Activated CD4-positive, alpha-beta memory T cell treated with anti-CD3 and anti-CD28 coated beads for 36 hours (primary cell): ENCODE measurements at regions not wholly inside any gene's neighbourhood (a gene's known extent, or its start where the extent isn't known, plus 50 kb on each side); places are given as distances from the start of the nearest gene placed in this dataset.

Experiments
- CTCF ChIA-PET: fragments of 350-600 bp; sonication (Branson Sonifier 250); formaldehyde crosslinking; loops from one replicate; lab custom pipeline; 2021; ENCODE audit warnings: antibody characterized with exemption, inconsistent platforms; lab: Charles Lee
- POLR2A ChIA-PET: fragments of 350-600 bp; sonication (Branson Sonifier 250); formaldehyde crosslinking; loops from one replicate; lab custom pipeline; 2021; ENCODE audit warnings: antibody characterized with exemption; lab: Charles Lee
- DNase-seq: peaks from one replicate; pipeline ENCODE4 v3.0.0-alpha.2; 2020
- H3K27ac Mint-ChIP-seq: one replicate; pipeline ENCODE4 v1.8.0; 2021; ENCODE audit warnings: mixed read lengths
- H3K27me3 Mint-ChIP-seq: one replicate; pipeline ENCODE4 v1.8.0; 2021; ENCODE audit warnings: mixed read lengths
- H3K36me3 Mint-ChIP-seq: one replicate; pipeline ENCODE4 v1.8.0; 2021; ENCODE audit warnings: mixed read lengths
- H3K4me1 Mint-ChIP-seq: one replicate; pipeline ENCODE4 v1.8.0; 2021; ENCODE audit warnings: low read depth, mixed read lengths
- H3K4me3 Mint-ChIP-seq: one replicate; pipeline ENCODE4 v1.8.0; 2021; ENCODE audit warnings: mild to moderate bottlenecking, mixed read lengths
- H3K9me3 Mint-ChIP-seq: one replicate; pipeline ENCODE4 v1.8.0; 2021; ENCODE audit warnings: mixed read lengths
- intact Hi-C: fragments of 100-400 bp; cut with micrococcal nuclease; formaldehyde crosslinking; loops from one replicate; pipeline ENCODE4 v1.15.1; 2023

- Mint-ChIP-seq H3K36me3 (no peaks in the 10 kb centered on the region), H3K4me3 (no peak overlapping the region), H3K9me3 (peaks cover 10% of the 10 kb centered on the region), H3K27me3 (no peaks in the 10 kb centered on the region), H3K4me1 (no peaks in the 10 kb centered on the region), H3K27ac (no peak overlapping the region)
- ChIA-PET CTCF (no interaction called here), POLR2A (no interaction called here)
- DNase-seq: no peak
- intact Hi-C loops: no loop called here
These were observed 555.0 kb upstream of the ADGRL4 start for GRCh38 chr1:79561521-79561978.

GRCh38 chr1:79556189-79556588, 549.7 kb upstream of the ADGRL4 start:
- H3K4me1 Mint-ChIP-seq: no peaks in the 10 kb centered on the region
- H3K27ac Mint-ChIP-seq: no peak overlapping the region
- no peaks in the 10 kb centered on the region for H3K36me3 Mint-ChIP-seq
- ChIA-PET POLR2A (no interaction called here), CTCF (no interaction called here)
- no peak for DNase-seq
- intact Hi-C loops: no loop called here
- H3K9me3 Mint-ChIP-seq: peaks cover 6% of the 10 kb centered on the region
- no peak overlapping the region for H3K4me3 Mint-ChIP-seq
- no peaks in the 10 kb centered on the region for H3K27me3 Mint-ChIP-seq

GRCh38 chr1:79554688-79555087, 548.2 kb upstream of the ADGRL4 start:
- H3K4me1 Mint-ChIP-seq: no peaks in the 10 kb centered on the region
- ChIA-PET POLR2A (no interaction called here), CTCF (no interaction called here)
- H3K36me3 Mint-ChIP-seq: no peaks in the 10 kb centered on the region
- H3K27ac Mint-ChIP-seq: no peak overlapping the region
- no peak overlapping the region for H3K4me3 Mint-ChIP-seq
- DNase-seq: no peak
- no peaks in the 10 kb centered on the region for H3K9me3 Mint-ChIP-seq
- intact Hi-C loops: no loop called here
- no peaks in the 10 kb centered on the region for H3K27me3 Mint-ChIP-seq

- ChIA-PET POLR2A (no interaction called here), CTCF (no interaction called here)
- Mint-ChIP-seq H3K27me3 (no peaks in the 10 kb centered on the region), H3K9me3 (no peaks in the 10 kb centered on the region), H3K27ac (no peak overlapping the region), H3K4me1 (no peaks in the 10 kb centered on the region), H3K36me3 (no peaks in the 10 kb centered on the region), H3K4me3 (no peak overlapping the region)
- intact Hi-C loops: no loop called here
- DNase-seq: no peak
These were observed 544.8 kb upstream of the ADGRL4 start for GRCh38 chr1:79551321-79551720.

- DNase-seq: no peak
- Mint-ChIP-seq H3K27me3 (no peaks in the 10 kb centered on the region), H3K36me3 (no peaks in the 10 kb centered on the region), H3K9me3 (no peaks in the 10 kb centered on the region), H3K4me3 (no peak overlapping the region), H3K27ac (no peak overlapping the region), H3K4me1 (no peaks in the 10 kb centered on the region)
- ChIA-PET CTCF (no interaction called here), POLR2A (no interaction called here)
- intact Hi-C loops: no loop called here
These were observed 543.9 kb upstream of the ADGRL4 start for GRCh38 chr1:79550402-79550801.

GRCh38 chr1:79549201-79549600, 542.7 kb upstream of the ADGRL4 start:
- Mint-ChIP-seq H3K36me3 (no peaks in the 10 kb centered on the region), H3K9me3 (no peaks in the 10 kb centered on the region), H3K27me3 (no peaks in the 10 kb centered on the region), H3K4me3 (no peak overlapping the region), H3K4me1 (no peaks in the 10 kb centered on the region), H3K27ac (no peak overlapping the region)
- POLR2A ChIA-PET: no interaction called here
- CTCF ChIA-PET: no interaction called here
- intact Hi-C loops: no loop called here
- no peak for DNase-seq

GRCh38 chr1:79547514-79547913, 541.0 kb upstream of the ADGRL4 start:
- H3K27me3 Mint-ChIP-seq: no peaks in the 10 kb centered on the region
- no peak for DNase-seq
- H3K27ac Mint-ChIP-seq: no peak overlapping the region
- ChIA-PET CTCF (no interaction called here), POLR2A (no interaction called here)
- intact Hi-C loops: no loop called here
- no peaks in the 10 kb centered on the region for H3K9me3 Mint-ChIP-seq
- H3K4me3 Mint-ChIP-seq: no peak overlapping the region
- no peaks in the 10 kb centered on the region for H3K36me3 Mint-ChIP-seq
- H3K4me1 Mint-ChIP-seq: no peaks in the 10 kb centered on the region

GRCh38 chr1:79543394-79543793, 536.9 kb upstream of the ADGRL4 start:
- ChIA-PET CTCF (no interaction called here), POLR2A (no interaction called here)
- no peak for DNase-seq
- H3K36me3 Mint-ChIP-seq: no peaks in the 10 kb centered on the region
- no peaks in the 10 kb centered on the region for H3K4me1 Mint-ChIP-seq
- intact Hi-C loops: no loop called here
- H3K9me3 Mint-ChIP-seq: peaks cover 2% of the 10 kb centered on the region
- H3K27me3 Mint-ChIP-seq: no peaks in the 10 kb centered on the region
- H3K27ac Mint-ChIP-seq: no peak overlapping the region
- no peak overlapping the region for H3K4me3 Mint-ChIP-seq

GRCh38 chr1:79539001-79539400, 532.5 kb upstream of the ADGRL4 start:
- Mint-ChIP-seq H3K9me3 (peaks cover 2% of the 10 kb centered on the region), H3K36me3 (no peaks in the 10 kb centered on the region), H3K4me1 (no peaks in the 10 kb centered on the region), H3K27me3 (no peaks in the 10 kb centered on the region), H3K27ac (no peak overlapping the region), H3K4me3 (no peak overlapping the region)
- ChIA-PET CTCF (no interaction called here), POLR2A (no interaction called here)
- no peak for DNase-seq
- intact Hi-C loops: no loop called here

GRCh38 chr1:79532555-79532954, 526.0 kb upstream of the ADGRL4 start:
- no peaks in the 10 kb centered on the region for H3K9me3 Mint-ChIP-seq
- intact Hi-C loops: no loop called here
- DNase-seq: no peak
- H3K36me3 Mint-ChIP-seq: no peaks in the 10 kb centered on the region
- ChIA-PET POLR2A (no interaction called here), CTCF (no interaction called here)
- H3K27me3 Mint-ChIP-seq: no peaks in the 10 kb centered on the region
- no peak overlapping the region for H3K27ac Mint-ChIP-seq
- H3K4me1 Mint-ChIP-seq: no peaks in the 10 kb centered on the region
- no peak overlapping the region for H3K4me3 Mint-ChIP-seq

GRCh38 chr1:79531790-79532189, 525.3 kb upstream of the ADGRL4 start:
- H3K4me3 Mint-ChIP-seq: no peak overlapping the region
- no peaks in the 10 kb centered on the region for H3K36me3 Mint-ChIP-seq
- no peaks in the 10 kb centered on the region for H3K9me3 Mint-ChIP-seq
- H3K27me3 Mint-ChIP-seq: no peaks in the 10 kb centered on the region
- ChIA-PET CTCF (no interaction called here), POLR2A (no interaction called here)
- no peak for DNase-seq
- no peaks in the 10 kb centered on the region for H3K4me1 Mint-ChIP-seq
- no peak overlapping the region for H3K27ac Mint-ChIP-seq
- intact Hi-C loops: no loop called here

GRCh38 chr1:79530476-79530875, 523.9 kb upstream of the ADGRL4 start:
- intact Hi-C loops: no loop called here
- ChIA-PET CTCF (no interaction called here), POLR2A (no interaction called here)
- no peak overlapping the region for H3K27ac Mint-ChIP-seq
- no peak for DNase-seq
- H3K9me3 Mint-ChIP-seq: no peaks in the 10 kb centered on the region
- H3K4me3 Mint-ChIP-seq: no peak overlapping the region
- no peaks in the 10 kb centered on the region for H3K4me1 Mint-ChIP-seq
- no peaks in the 10 kb centered on the region for H3K36me3 Mint-ChIP-seq
- no peaks in the 10 kb centered on the region for H3K27me3 Mint-ChIP-seq

GRCh38 chr1:79530055-79530454, 523.5 kb upstream of the ADGRL4 start:
- Mint-ChIP-seq H3K4me1 (no peaks in the 10 kb centered on the region), H3K27ac (no peak overlapping the region), H3K4me3 (no peak overlapping the region), H3K27me3 (no peaks in the 10 kb centered on the region), H3K36me3 (no peaks in the 10 kb centered on the region), H3K9me3 (no peaks in the 10 kb centered on the region)
- no peak for DNase-seq
- POLR2A ChIA-PET: no interaction called here
- CTCF ChIA-PET: no interaction called here
- intact Hi-C loops: no loop called here

- DNase-seq: no peak
- H3K27me3 Mint-ChIP-seq: no peaks in the 10 kb centered on the region
- CTCF ChIA-PET: no interaction called here
- H3K4me1 Mint-ChIP-seq: no peaks in the 10 kb centered on the region
- H3K4me3 Mint-ChIP-seq: no peak overlapping the region
- H3K27ac Mint-ChIP-seq: no peak overlapping the region
- intact Hi-C loops: no loop called here
- POLR2A ChIA-PET: no interaction called here
- H3K9me3 Mint-ChIP-seq: peaks cover 7% of the 10 kb centered on the region
- H3K36me3 Mint-ChIP-seq: no peaks in the 10 kb centered on the region
These were observed 517.6 kb upstream of the ADGRL4 start for GRCh38 chr1:79524126-79524525.
